Type B pancreatic cell (in vitro differentiated cells): ENCODE measurements at regions not wholly inside any gene's neighbourhood (a gene's known extent, or its start where the extent isn't known, plus 50 kb on each side); places are given as distances from the start of the nearest gene placed in this dataset.
"Not testable (repeated sequence)": the region's sequence is repeated elsewhere in the genome, so short reads cannot be mapped to it uniquely, and the experiment has no call there.

Experiments used
- DNase-seq: peaks from one replicate; pipeline ENCODE4 v3.0.0; 2021; ENCODE audit warnings: mixed read lengths; ENCODE audit not compliant: unreplicated experiment; ENCODE audit errors: extremely low spot score
- H3K27ac Mint-ChIP-seq: 2 replicates; pipeline ENCODE4 v1.8.0; 2021; ENCODE audit warnings: mild to moderate bottlenecking, mixed read lengths
- H3K27me3 Mint-ChIP-seq: 2 replicates; pipeline ENCODE4 v1.8.0; 2021; ENCODE audit warnings: mixed read lengths
- H3K36me3 Mint-ChIP-seq: 2 replicates; pipeline ENCODE4 v1.8.0; 2021; ENCODE audit warnings: mixed read lengths
- H3K4me1 Mint-ChIP-seq: one replicate; pipeline ENCODE4 v1.8.0; 2021; ENCODE audit warnings: mixed read lengths; ENCODE audit not compliant: unreplicated experiment
- H3K4me3 Mint-ChIP-seq: 2 replicates; pipeline ENCODE4 v1.8.0; 2021; ENCODE audit warnings: mild to moderate bottlenecking, mixed read lengths
- H3K9me3 Mint-ChIP-seq: 2 replicates; pipeline ENCODE4 v1.8.0; 2021; ENCODE audit warnings: mixed read lengths
- TF ChIP-seq, protein P1 (sequence below): fragments of 200-600 bp; sonication (generic); conservative IDR thresholded peaks from 2 replicates; pipeline ENCODE4 v1.5.0; 2021; ENCODE audit warnings: antibody characterized with exemption, mild to moderate bottlenecking

DNA sequence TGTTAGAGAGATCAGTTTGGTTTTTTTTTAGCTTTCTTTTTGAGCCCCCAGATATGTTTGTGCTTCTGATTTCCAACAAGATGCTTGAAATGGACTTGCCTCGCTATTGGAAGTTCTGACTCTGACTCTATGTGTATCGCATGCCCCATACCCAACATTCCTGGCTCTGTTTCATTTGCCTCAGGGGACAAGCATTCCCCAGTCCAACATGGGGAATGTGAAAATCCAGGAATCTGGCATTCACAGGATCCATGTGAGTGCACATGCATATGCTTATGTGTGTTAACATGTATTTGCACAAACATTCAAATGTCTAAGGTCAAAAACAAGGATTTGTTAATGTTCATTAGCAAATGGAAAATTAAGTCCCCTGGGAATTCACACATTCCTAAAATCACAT, 233.9 kb downstream of the TLR4 start:
- Mint-ChIP-seq H3K9me3 (no peaks in the 10 kb centered on the region), H3K36me3 (no peaks in the 10 kb centered on the region), H3K27me3 (no peaks in the 10 kb centered on the region), H3K4me1 (no peaks in the 10 kb centered on the region), H3K4me3 (no peak overlapping the region), H3K27ac (no peak overlapping the region)
- no peak for DNase-seq
- TF ChIP-seq, protein P1, sequence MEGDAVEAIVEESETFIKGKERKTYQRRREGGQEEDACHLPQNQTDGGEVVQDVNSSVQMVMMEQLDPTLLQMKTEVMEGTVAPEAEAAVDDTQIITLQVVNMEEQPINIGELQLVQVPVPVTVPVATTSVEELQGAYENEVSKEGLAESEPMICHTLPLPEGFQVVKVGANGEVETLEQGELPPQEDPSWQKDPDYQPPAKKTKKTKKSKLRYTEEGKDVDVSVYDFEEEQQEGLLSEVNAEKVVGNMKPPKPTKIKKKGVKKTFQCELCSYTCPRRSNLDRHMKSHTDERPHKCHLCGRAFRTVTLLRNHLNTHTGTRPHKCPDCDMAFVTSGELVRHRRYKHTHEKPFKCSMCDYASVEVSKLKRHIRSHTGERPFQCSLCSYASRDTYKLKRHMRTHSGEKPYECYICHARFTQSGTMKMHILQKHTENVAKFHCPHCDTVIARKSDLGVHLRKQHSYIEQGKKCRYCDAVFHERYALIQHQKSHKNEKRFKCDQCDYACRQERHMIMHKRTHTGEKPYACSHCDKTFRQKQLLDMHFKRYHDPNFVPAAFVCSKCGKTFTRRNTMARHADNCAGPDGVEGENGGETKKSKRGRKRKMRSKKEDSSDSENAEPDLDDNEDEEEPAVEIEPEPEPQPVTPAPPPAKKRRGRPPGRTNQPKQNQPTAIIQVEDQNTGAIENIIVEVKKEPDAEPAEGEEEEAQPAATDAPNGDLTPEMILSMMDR: no peak

DNA sequence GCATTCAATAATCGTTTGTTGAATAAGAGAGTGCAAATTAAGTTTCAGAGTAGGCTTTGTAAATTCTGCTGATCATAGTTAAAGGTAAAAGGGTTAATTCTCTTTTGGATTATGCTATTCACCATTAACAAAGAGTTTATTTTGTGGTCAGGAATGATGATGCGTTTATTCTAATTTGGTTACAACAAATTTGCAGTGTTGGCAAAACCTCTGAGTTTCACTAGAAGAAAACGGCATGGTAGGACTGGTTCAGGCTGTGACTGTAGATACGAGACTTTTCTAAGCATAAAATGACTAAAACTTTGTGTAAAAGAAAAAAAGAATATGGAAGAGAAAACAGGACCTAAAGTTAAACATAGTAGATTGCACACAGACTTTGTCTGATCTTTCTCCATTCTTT, 234.7 kb downstream of the TLR4 start:
- Mint-ChIP-seq H3K27me3 (no peaks in the 10 kb centered on the region), H3K4me3 (no peak overlapping the region), H3K9me3 (no peaks in the 10 kb centered on the region), H3K4me1 (no peaks in the 10 kb centered on the region), H3K36me3 (no peaks in the 10 kb centered on the region), H3K27ac (no peak overlapping the region)
- TF ChIP-seq, protein P1: no peak
- no peak for DNase-seq

DNA sequence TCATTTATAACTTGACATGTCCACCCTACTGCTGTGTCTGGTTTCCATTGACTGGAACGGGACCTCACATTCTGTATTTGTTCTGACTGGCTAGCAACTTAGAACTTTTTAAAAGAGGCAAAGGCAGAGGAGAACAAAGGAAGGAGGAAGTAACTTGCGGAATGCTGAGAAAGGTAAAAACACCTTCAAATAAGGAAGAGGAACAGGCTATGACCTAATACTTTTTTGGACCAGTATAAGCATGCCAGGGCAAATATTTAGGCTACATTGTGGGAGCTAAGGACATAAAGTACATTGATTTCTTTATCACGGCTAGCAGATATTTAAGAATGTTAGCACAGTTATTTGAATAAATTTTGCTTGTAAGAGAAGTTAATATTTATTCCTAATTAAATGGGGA, 240.5 kb downstream of the TLR4 start:
- not testable (repeated sequence) for H3K4me3 Mint-ChIP-seq, H3K27me3 Mint-ChIP-seq, H3K27ac Mint-ChIP-seq, H3K9me3 Mint-ChIP-seq, DNase-seq, H3K36me3 Mint-ChIP-seq
- H3K4me1 Mint-ChIP-seq: peaks cover 10% of the 10 kb centered on the region

DNA sequence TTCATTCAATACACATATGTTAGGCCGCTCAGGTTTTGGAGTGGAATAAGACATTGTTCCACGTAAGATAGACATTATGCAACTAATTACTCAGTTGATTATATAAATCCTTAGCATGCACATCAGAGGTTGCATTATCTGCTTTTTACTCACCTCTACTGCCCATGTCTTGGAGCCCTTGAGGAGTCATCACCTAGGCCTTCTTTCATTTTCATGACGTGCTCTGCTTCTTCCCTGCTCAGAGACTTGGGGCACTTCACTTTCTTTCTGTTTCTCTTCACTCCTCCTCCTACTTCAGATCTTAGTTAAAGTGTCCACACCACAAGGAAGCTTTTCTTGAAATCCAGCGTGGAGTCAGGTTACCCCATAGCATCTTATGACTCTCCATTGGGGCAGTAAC, 241.1 kb downstream of the TLR4 start:
- Mint-ChIP-seq H3K27me3 (no peaks in the 10 kb centered on the region), H3K4me1 (peaks cover 10% of the 10 kb centered on the region), H3K27ac (no peak overlapping the region), H3K9me3 (no peaks in the 10 kb centered on the region), H3K4me3 (no peak overlapping the region), H3K36me3 (no peaks in the 10 kb centered on the region)
- TF ChIP-seq, protein P1: no peak
- no peak for DNase-seq

DNA sequence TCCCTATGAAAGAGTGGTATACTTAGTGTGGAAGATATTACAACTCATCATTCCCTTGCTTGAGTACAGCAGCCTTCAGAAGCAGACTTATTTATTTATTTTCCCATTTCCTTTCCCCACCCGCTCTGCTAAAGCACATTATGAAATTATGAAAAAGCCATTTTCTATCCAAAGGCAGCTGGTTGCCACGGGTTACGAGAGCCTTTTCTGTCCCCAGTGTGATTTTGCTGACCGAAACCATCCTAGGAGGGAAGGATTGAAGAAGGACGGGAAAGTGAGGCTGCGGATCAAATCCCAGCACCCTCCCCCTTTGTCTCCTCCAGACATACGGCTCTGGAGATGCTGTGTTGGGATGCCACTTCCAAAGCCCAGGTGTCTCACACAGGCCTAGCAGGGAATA, 246.9 kb downstream of the TLR4 start:
- no peak overlapping the region for H3K4me3 Mint-ChIP-seq
- no peaks in the 10 kb centered on the region for H3K9me3 Mint-ChIP-seq
- no peak overlapping the region for H3K27ac Mint-ChIP-seq
- TF ChIP-seq, protein P1: no peak
- no peaks in the 10 kb centered on the region for H3K36me3 Mint-ChIP-seq
- DNase-seq: no peak
- no peaks in the 10 kb centered on the region for H3K27me3 Mint-ChIP-seq
- H3K4me1 Mint-ChIP-seq: no peaks in the 10 kb centered on the region

DNA sequence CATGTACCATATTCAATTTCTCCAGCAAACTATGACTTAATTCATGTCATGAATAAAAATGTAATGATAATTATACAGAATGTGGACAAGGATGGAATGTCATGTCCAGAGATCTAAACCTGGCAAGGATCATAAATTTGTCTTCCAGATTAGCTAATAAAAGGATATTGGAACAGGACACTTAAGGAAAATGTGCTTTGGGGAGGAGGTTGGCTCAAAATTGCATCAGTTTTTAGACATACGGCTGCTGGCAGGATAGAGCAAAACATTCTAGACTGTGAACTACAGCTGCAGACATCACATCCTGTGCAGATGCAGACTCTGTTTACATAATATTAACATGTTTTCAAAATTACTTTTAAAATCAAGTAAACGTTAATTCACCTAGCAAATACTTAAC, 248.4 kb downstream of the TLR4 start:
- no peak overlapping the region for H3K27ac Mint-ChIP-seq
- no peaks in the 10 kb centered on the region for H3K36me3 Mint-ChIP-seq
- TF ChIP-seq, protein P1: no peak
- no peak for DNase-seq
- H3K27me3 Mint-ChIP-seq: no peaks in the 10 kb centered on the region
- H3K4me3 Mint-ChIP-seq: no peak overlapping the region
- H3K9me3 Mint-ChIP-seq: no peaks in the 10 kb centered on the region
- H3K4me1 Mint-ChIP-seq: no peaks in the 10 kb centered on the region
